GM18526 (cell line): ENCODE measurements at regions not wholly inside any gene's neighbourhood (a gene's known extent, or its start where the extent isn't known, plus 50 kb on each side); places are given as distances from the start of the nearest gene placed in this dataset.

Experiments used
- POLR2A ChIP-seq: IDR thresholded peaks from 3 replicates; pipeline ENCODE4 v1.6.1; 2011; ENCODE audit not compliant: insufficient read length; ENCODE audit errors: extremely low read depth

DNA sequence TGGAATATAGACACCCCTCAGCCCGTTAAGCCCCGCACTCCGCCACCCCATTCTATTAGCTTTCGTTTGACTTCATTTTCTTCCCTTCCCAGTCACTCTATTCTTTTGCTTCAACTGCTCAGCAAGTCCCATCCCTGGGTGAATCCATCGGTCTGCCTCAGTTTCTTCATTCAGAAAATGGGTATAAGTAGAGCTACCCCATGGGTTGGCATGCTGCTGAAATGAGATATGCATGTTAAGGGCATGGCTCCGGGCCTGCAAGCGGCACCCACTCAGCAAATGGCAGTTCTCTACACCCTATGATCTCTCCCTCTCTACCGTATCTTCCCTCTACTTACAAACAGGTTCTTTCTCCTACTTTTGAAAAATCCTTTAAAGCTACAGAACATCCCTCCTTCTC is 87.8 kb upstream of the IRF2BP2 start:
- TF ChIP-seq POLR2A, result no peak

DNA sequence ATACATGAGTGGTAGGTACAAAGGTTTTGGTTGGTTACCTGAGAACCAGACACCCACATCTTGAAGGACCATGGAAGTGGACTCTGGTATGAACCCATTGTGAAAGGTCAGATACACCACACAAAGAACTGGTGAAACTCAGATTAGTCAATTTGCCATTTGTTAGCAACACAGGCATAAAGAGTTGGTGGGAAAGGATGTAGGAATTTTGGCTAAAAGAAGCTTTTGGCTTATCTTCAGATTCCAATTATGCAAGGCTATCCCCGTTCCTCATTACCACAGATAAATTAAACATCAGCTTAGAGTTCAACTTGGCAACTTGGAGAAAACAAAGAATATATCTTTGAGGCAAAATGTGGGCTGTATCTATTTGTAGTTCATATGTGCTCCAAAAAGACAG is 87.0 kb upstream of the IRF2BP2 start:
- TF ChIP-seq POLR2A, result no peak

DNA sequence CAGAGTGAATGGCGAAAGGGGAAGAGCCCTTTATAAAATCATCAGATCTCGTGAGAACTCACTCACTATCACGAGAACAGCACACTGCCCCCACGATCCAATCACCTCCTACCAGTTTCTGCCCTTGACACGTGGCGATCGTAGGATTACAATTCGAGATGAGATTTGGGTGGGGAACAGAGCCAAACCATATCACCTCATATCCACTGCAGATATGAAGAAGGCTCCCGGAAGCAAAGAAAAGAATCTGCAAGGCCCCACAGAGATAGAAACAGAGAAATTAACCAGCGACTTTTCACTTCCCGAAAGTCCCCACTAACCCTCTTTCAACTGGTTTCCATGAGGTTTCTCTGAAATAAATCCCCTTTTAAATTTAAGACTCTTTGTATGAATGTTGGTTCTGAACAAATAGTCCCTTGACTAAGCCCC is 86.2 kb upstream of the IRF2BP2 start:
- TF ChIP-seq POLR2A, result no peak

DNA sequence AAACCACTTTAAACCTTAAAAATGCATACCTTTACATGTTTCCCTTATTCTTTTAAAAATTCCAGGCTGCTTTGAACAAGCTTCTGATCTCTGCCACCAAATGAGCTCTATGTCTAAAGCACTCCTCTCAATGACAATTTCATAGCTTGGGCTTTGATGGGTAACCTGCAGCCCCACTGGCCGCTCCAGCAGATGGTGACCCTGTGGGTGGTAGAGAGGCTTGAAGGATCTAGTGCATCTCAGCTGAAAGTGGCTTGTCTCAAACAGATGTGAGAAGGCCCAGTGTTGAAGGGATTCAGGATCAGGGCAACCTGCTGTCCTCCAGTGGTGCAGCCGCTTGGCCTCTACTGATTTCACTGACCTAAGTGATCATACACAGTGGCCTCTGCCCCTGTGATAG is 84.7 kb upstream of the IRF2BP2 start:
- TF ChIP-seq POLR2A, result no peak

DNA sequence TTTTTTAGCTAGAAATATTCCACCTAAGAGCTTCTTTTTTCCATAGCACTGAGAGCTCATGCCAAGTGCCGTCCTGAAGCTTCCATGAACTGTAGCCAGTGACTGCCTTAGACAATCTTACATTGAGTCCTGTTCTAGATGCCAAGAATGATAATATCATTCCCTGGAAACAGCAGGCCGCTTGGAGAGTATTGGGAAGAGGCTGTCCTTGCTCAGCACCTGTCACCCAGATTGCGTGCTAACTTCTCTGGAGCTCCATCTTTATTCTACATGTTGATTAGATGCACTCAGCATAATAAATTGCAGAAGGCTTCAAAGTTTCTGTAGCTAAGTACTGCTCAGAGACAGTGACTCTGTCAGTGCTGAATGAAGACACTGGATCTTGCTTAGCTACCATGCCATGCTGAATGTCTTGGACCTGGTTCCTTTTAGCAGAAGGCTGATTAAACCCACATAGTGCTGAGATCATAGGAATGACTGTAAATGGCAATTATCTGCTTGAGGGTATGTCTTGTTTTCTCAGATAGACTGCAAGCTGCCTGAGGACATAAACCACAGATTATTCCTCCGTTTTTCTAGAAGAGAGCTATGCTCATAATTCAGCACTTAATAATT is 83.1 kb upstream of the IRF2BP2 start:
- TF ChIP-seq POLR2A, result no peak

DNA sequence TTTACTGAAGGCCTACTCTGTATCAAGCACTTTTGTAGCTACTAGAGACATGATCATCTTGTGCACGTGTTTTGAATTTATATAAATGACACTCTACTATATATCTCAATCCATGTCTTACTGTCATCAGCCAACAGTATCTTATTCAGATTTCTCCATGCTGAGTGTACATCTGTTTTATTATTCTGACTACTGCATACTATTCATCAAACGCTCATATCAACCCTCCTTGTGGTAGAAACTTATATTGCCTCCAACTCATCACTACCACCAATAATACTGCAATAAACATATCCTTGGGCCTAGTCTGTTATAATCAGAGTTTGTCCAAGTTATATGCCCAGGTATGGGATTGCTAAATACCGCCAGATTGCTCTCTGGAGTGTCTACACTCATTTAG is 81.6 kb upstream of the IRF2BP2 start:
- TF ChIP-seq POLR2A, result no peak

DNA sequence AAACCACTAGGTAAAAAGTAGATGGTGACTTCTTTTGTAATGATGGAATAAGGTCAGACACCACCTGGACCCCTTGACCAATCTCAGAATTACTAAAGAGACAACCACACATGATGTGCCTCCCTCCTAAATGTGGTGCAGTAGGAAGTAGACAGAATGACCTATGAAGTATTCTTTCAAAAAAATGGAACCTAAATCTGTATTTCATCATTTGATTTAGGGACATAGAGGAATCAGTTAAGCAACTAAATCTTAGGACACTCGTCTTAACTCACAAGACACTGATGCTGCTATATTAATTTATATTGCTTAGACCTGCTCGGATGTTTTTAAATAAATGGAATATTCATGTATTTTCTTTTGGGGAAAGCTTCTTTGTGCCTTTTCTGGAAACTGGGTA is 80.9 kb upstream of the IRF2BP2 start:
- TF ChIP-seq POLR2A, result no peak

DNA sequence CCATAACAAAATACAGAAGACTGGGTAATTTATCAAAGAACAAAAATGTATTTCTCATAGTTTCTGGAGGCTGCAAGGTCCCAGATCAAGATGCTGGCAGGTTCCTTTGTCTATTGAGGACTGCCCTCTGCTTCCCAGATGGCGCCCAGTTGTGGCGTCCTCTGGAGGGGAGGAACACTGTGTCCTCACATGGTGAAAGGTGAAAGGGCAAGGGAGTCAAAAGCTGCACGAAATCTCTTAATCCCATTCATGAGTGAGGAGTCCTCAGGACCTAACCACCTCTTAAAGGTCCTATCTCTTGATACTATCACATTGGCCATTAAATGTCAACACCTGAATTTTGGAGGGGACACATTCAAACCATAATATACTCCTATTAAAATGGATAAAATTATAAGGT is 79.3 kb upstream of the IRF2BP2 start:
- TF ChIP-seq POLR2A, result no peak

DNA sequence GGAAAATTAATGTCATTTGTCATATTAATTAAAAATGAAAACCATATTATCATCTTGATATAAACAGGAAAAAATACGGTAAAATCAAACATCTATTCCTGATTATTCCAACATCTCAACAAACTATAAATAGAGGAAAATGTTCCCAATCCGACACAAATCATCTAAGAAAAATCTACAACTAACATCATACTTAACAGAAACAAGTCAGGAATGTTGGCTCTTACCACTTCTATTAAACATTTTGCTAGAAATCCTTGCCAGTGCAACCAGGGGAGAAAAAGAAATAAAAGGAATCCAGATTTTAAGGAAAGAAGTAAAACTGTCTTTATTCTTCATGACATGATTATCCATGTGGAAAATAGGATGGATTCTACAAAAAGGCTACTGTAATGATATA is 77.0 kb upstream of the IRF2BP2 start:
- TF ChIP-seq POLR2A, result no peak

DNA sequence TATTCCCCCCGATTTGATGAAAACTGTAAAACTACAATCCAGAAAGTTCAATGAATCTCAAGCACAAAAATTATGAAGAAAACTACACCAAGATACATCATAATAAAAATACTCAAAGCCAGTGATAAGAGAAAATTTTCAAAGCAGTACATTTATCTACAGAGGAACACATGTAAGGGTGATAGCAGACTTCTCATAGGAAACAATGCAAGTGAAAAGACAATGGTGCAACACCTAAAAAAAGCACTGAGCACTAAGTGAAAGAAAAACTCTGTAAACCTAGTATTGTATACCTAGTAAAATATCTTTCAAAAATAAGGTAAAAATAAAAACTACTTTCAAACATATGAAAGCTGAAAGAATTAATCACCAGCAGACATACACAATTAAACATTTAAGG is 76.1 kb upstream of the IRF2BP2 start:
- no peak for TF ChIP-seq POLR2A

DNA sequence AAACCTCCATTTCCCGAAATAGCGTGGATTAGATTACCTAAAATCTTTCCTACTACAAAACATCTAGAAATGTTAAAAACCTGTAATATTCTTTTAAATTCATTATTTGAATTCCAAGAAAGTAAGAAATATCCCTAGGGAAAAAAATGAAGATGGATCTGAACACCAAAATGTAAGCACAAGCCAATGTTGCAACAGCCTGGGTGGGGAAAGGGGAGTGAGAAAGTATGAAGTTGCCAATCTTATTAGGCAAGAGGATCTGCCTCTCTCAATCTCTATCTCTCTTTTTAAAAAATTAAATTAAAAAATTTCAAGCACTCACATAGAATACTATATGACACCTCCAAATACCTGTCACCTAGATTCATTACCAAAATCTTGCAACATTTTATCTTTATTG is 74.9 kb upstream of the IRF2BP2 start:
- TF ChIP-seq POLR2A, result no peak

DNA sequence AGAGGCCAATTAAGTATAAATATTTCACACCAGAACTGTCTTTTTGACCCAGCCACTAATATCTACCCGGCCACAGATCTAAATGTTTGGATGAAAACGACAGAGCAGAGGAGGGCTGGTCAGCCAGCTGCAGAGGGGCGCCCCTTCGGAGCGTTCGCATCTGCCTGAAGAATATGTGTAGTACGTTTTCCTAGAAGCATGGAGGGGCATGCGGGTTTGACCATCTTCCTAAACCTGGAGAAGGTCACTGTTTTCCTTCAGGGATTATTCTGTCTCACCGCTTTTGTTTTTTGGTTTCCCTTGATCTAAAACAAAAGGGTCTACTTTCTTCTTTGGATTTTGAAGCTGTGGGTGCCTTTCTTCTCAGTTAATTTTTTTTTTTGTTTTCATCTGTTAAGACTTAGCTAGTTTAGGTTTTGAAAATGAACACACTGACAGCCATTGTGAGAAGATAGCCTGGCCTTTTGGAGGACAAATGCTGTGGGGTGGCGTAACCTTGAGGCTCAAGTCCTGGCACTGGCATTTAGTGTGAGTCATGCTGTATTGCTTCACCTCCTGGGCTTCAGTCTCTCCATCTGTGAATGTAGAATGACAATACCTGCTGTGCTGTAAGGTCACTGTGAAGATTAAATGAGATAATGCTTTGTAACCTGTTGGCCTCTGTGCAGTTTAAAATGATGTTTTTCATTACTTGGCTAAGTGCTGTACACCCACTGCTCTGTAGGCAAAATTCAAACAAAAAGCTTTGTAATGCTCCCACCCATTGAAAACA is 74.1 kb upstream of the IRF2BP2 start:
- TF ChIP-seq POLR2A, result no peak

DNA sequence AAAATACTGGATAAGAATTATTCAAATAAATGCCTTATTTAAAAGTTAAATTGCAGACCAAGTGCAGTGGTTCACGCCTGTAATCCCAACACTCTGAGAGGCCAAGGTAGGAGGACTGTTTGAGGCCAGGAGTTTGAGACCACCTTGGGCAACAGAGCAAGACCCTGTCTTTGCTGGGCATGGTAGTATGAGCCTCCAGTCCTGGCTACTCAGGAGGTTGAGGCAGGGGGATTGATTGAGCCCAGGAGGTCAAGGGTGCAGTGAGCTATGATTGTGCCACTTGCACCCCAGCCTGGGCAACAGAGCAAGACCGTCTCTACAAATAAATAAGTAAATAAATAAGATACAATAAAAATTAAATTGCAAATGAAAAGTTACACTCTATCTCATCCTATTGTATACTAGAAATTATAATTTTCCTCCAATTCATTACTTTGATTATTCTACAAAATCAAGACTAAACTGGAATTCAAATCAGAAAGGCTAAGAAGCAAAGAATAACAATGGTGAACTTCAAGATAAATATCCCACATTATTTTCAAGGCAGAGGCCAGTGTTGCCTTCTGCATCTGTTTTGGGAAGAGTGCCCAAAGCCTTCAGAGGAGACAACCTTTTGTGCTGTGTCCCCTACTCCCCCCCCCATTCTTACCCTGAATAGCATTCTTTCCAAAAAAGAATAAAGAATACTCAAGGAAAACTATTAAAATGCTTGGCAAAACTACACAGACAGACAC is 73.3 kb upstream of the IRF2BP2 start:
- TF ChIP-seq POLR2A, result no peak

DNA sequence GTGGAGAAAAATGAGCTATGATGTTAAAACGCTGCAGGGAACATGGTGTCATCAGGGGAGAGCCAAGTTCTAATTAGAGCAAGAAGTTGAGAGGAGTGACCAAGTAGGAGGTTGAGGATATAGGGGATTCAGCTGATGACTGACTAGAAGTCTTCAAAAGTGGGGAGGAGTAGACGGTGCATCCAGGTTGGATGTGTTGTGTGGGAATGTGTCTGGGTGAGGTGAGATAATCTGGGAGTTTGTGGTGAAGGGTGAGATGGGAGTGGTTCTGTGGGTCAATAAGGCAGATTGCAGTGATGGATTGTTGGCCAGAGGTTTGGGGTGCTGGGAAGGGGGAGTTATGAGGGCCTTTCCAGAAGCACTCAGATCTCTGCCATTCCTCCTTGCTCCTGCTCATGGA is 72.0 kb upstream of the IRF2BP2 start:
- TF ChIP-seq POLR2A, result no peak

DNA sequence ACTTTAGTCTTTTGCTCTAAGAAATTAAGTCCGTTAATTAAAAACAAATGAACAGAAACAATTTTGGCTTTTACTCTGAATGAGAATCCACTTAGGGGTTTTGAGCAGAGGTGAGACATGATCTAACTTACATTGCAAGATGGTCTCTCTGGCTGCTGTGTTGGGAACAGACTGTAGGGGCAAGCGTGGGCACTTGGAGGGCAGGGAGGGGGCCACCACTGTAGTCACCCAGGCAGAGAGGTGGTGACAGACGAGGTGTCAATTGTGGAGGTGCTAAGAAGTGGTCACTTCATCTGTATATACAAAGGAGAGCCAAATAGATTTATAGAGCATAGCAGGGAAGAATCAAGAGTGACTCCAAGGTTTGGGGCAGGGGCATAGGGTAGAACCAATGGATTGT is 71.1 kb upstream of the IRF2BP2 start:
- no peak for TF ChIP-seq POLR2A

DNA sequence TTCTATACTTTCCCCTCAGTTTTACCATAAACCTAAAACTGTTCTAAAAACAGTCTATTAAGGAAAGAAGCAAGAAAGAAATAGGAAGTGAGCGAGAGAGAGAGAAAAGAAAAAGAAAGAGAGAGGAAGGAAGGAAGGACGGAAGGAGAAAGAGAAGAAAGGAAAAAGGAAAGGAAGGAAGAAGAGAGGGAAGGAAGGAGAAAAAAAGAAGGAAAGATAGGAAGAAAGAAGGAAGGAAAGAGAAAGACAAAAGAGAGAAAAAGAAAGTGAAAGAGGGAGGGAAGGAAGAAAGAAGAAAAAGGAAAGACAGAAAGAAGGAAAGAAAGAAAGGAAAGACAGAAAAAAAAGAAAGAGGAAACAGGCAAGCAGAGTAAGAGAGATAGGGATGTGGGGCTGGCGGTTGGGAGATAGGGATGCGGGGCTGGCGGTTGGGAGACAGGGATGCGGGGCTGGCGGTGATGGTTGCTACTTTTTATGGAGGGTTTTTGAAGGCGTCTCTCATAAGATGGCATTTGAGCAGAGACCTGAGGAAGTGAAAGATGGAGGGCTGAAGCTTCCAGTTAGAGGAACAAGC is 70.4 kb upstream of the IRF2BP2 start:
- no peak for TF ChIP-seq POLR2A
